GM12878 (cell line): ENCODE measurements at regions not wholly inside any gene's neighbourhood (a gene's known extent, or its start where the extent isn't known, plus 50 kb on each side); places are given as distances from the start of the nearest gene placed in this dataset.
"Not testable (repeated sequence)": the region's sequence is repeated elsewhere in the genome, so short reads cannot be mapped to it uniquely, and the experiment has no call there.

Experiments
- ATAC-seq: fragments of 200-7000 bp; cut with Tn5 transposase; 3 replicates; pipeline ENCODE4 v1.9.1; 2020; ENCODE audit warnings: mild to moderate bottlenecking, moderate library complexity
- BruUV-seq: library from RNA; stranded (reverse); fragments of 400-500 nt; replicated peaks from 2 replicates; lab custom pipeline; 2021; lab: Mats Ljungman, UMichigan
- CTCF ChIA-PET: fragments of 300-600 bp; sonication (Branson Sonifier 250); formaldehyde crosslinking; extraction: SDS; loops from one replicate; lab custom pipeline; 2021; ENCODE audit warnings: inconsistent platforms; lab: Yijun Ruan, JAX
- POLR2A ChIA-PET: fragments of 350-600 bp; formaldehyde crosslinking; extraction: SDS; loops from one replicate; lab custom pipeline; 2021; ENCODE audit warnings: inconsistent platforms; lab: Charles Lee
- RAD21 ChIA-PET: fragments of 300-600 bp; sonication (Branson Sonifier 250); formaldehyde crosslinking; loops from one replicate; lab custom pipeline; 2023; ENCODE audit warnings: antibody characterized with exemption; ENCODE audit not compliant: unreplicated experiment; lab: Charles Lee
- SMC1A ChIA-PET: fragments of 300-600 bp; sonication (Branson Sonifier 250); formaldehyde crosslinking; loops from one replicate; lab custom pipeline; 2023; ENCODE audit not compliant: unreplicated experiment, uncharacterized antibody; lab: Charles Lee
- DNase-seq: peaks from one replicate; pipeline ENCODE4 v3.0.0-alpha.2; 2011; ENCODE audit warnings: low read depth, low spot score
- FAIRE-seq: peaks from 3 replicates; lab custom pipeline; 2011; peaks lifted over from hg19 to GRCh38; lab: Jason Lieb, UNC
- H2AFZ ChIP-seq: 2 replicates; pipeline ENCODE4 v1.6.0; 2011; ENCODE audit warnings: low read depth, low read length, control low read depth; ENCODE audit not compliant: control insufficient read depth
- H3K27ac ChIP-seq: 2 replicates; pipeline ENCODE4 v1.5.1; 2011; ENCODE audit warnings: control low read depth; ENCODE audit not compliant: control insufficient read depth, insufficient read depth
- H3K27me3 ChIP-seq, 2 experiments: replicated peaks in 1 of 2; 2 replicates each; pipeline versions ENCODE4 v1.6.0 to v1.6.1; 2011; ENCODE audit warnings: low read length in 1 of 2; ENCODE audit not compliant: control insufficient read depth in 2 of 2, insufficient read depth in 2 of 2
- H3K36me3 ChIP-seq, 2 experiments: 2 replicates each; pipeline ENCODE4 v1.5.1; 2011; ENCODE audit warnings: low read length in 1 of 2; ENCODE audit not compliant: control insufficient read depth in 2 of 2, insufficient read depth in 2 of 2
- H3K4me1 ChIP-seq: 2 replicates; pipeline ENCODE4 v1.6.1; 2011; ENCODE audit warnings: mild to moderate bottlenecking, low read length, moderate library complexity, mixed read lengths; ENCODE audit not compliant: control insufficient read depth, insufficient read depth
- H3K4me2 ChIP-seq: 2 replicates; pipeline ENCODE4 v1.6.0; 2011; ENCODE audit warnings: control low read depth; ENCODE audit not compliant: control insufficient read depth, insufficient read depth
- H3K4me3 ChIP-seq: fragments of 200-600 bp; sonication (generic); 2 replicates; pipeline ENCODE4 v1.5.1; 2016
- H3K79me2 ChIP-seq: 2 replicates; pipeline ENCODE4 v1.6.0; 2011; ENCODE audit warnings: low read length; ENCODE audit not compliant: control insufficient read depth, insufficient read depth
- H3K9ac ChIP-seq: 2 replicates; pipeline ENCODE4 v1.8.0; 2011; ENCODE audit warnings: low read length, control low read depth, mixed read lengths; ENCODE audit not compliant: control insufficient read depth, insufficient read depth
- H3K9me3 ChIP-seq: replicated peaks from 3 replicates; pipeline ENCODE4 v1.5.1; 2011; ENCODE audit warnings: mild to moderate bottlenecking, low read length; ENCODE audit not compliant: control insufficient read depth, insufficient read depth
- H4K20me1 ChIP-seq: 2 replicates; pipeline ENCODE4 v1.6.0; 2011; ENCODE audit not compliant: control insufficient read depth, insufficient read depth
- ATF7 ChIP-seq: fragments of 450-650 bp; IDR thresholded peaks from 2 replicates; pipeline ENCODE4 v1.6.1; 2016; ENCODE audit warnings: low read depth, mild to moderate bottlenecking
- BACH1 ChIP-seq: fragments of 450-650 bp; IDR thresholded peaks from 2 replicates; pipeline ENCODE4 v1.6.1; 2017; ENCODE audit warnings: mild to moderate bottlenecking, borderline replicate concordance
- CBFB ChIP-seq: IDR thresholded peaks from 2 replicates; pipeline ENCODE4 v1.6.1; 2016; ENCODE audit warnings: antibody characterized with exemption, low read depth
- CHD4 ChIP-seq: fragments of 200-600 bp; sonication (generic); IDR thresholded peaks from 2 replicates; pipeline ENCODE4 v1.6.1; 2016; ENCODE audit warnings: mild to moderate bottlenecking
- MYC ChIP-seq: IDR thresholded peaks from 2 replicates; pipeline ENCODE4 v1.6.1; 2011; ENCODE audit warnings: mild to moderate bottlenecking, low read length, moderate library complexity, inconsistent platforms; ENCODE audit not compliant: insufficient read depth, insufficient replicate concordance, insufficient read length, severe bottlenecking
- ZNF217 ChIP-seq: fragments of 450-650 bp; IDR thresholded peaks from 2 replicates; pipeline ENCODE4 v1.6.1; 2017; ENCODE audit warnings: antibody characterized with exemption, mild to moderate bottlenecking
- WGBS: methylation state at CpG from one replicate; pipeline ENCODE4 v1.1.6; 2016; ENCODE audit warnings: low lambda C conversion rate; ENCODE audit not compliant: insufficient replicate concordance, insufficient coverage; ENCODE audit errors: missing lambda C conversion rate; 5-methylcytosine and 5-hydroxymethylcytosine counted together
- in situ Hi-C: fragments of 300-500 bp; cut with MboI; formaldehyde crosslinking; loops from 9 replicates; pipeline ENCODE4 v1.14.3; 2018; ENCODE audit warnings: mixed read lengths
- intact Hi-C: fragments of 100-400 bp; cut with micrococcal nuclease; formaldehyde crosslinking; loops from one replicate; pipeline ENCODE4 v1.14.2; 2022; ENCODE audit not compliant: unreplicated experiment
- TF ChIP-seq, protein P1 (sequence below): IDR thresholded peaks from 2 replicates; pipeline ENCODE4 v1.6.1; 2012; ENCODE audit warnings: low read length, inconsistent platforms

GRCh38 chr6:170192101-170192500 is 98.8 kb downstream of the DLL1 start:
- H3K27me3 ChIP-seq, intact Hi-C loops, H3K4me2 ChIP-seq, POLR2A ChIA-PET, DNase-seq, H3K9ac ChIP-seq, H3K4me3 ChIP-seq, H4K20me1 ChIP-seq, in situ Hi-C loops, H3K27ac ChIP-seq, SMC1A ChIA-PET, FAIRE-seq, H2AFZ ChIP-seq, CTCF ChIA-PET, BruUV-seq, H3K4me1 ChIP-seq, RAD21 ChIA-PET, H3K79me2 ChIP-seq, ATAC-seq, H3K36me3 ChIP-seq, H3K9me3 ChIP-seq: not testable (repeated sequence)
- TF ChIP-seq ATF7, result peak; percentile 17; the same call in 1 of the 2 replicates
- WGBS, result 35% methylated on average over 8 of the region's 8 CpGs

GRCh38 chr6:170190046-170190445 is 100.8 kb downstream of the DLL1 start:
- no peak for ATAC-seq

More at GRCh38 chr6:170190046-170190445, 100.8 kb downstream of the DLL1 start:
- RAD21 ChIA-PET, result no interaction called here
- in situ Hi-C loops, result no loop called here
- H3K4me1 ChIP-seq, result no peaks in the 10 kb centered on the region
- CTCF ChIA-PET, result no interaction called here
- TF ChIP-seq, protein P1, sequence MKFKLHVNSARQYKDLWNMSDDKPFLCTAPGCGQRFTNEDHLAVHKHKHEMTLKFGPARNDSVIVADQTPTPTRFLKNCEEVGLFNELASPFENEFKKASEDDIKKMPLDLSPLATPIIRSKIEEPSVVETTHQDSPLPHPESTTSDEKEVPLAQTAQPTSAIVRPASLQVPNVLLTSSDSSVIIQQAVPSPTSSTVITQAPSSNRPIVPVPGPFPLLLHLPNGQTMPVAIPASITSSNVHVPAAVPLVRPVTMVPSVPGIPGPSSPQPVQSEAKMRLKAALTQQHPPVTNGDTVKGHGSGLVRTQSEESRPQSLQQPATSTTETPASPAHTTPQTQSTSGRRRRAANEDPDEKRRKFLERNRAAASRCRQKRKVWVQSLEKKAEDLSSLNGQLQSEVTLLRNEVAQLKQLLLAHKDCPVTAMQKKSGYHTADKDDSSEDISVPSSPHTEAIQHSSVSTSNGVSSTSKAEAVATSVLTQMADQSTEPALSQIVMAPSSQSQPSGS, result no peak
- no peak for TF ChIP-seq BACH1
- TF ChIP-seq CBFB, result no peak
- no peak for TF ChIP-seq MYC
- TF ChIP-seq CHD4, result no peak
- TF ChIP-seq ZNF217, result no peak
- H3K9me3 ChIP-seq, result no peaks in the 10 kb centered on the region; the same call in 2 of the 3 replicates
- 47% methylated on average over 5 of the region's 5 CpGs for WGBS
- no peaks in the 10 kb centered on the region for H3K79me2 ChIP-seq
- POLR2A ChIA-PET, result no interaction called here
- no peaks in the 10 kb centered on the region for H3K27me3 ChIP-seq
- no peak overlapping the region for H3K9ac ChIP-seq
- H4K20me1 ChIP-seq, result no peaks in the 10 kb centered on the region
- H3K36me3 ChIP-seq, result no peaks in the 10 kb centered on the region
- no peak overlapping the region for H3K27ac ChIP-seq
- BruUV-seq, result no TSS peak
- H3K4me2 ChIP-seq, result no peak overlapping the region
- SMC1A ChIA-PET, result no interaction called here
- intact Hi-C loops, result no loop called here
- DNase-seq, result no peak
- no peak for FAIRE-seq
- no peak overlapping the region for H3K4me3 ChIP-seq
- no peak overlapping the region for H2AFZ ChIP-seq
